ENCODE measurements at regions not wholly inside any gene's neighbourhood (a gene's known extent, or its start where the extent isn't known, plus 50 kb on each side); places are given as distances from the start of the nearest gene placed in this dataset.
"Not testable (repeated sequence)": the region's sequence is repeated elsewhere in the genome, so short reads cannot be mapped to it uniquely, and the experiment has no call there.

DNA sequence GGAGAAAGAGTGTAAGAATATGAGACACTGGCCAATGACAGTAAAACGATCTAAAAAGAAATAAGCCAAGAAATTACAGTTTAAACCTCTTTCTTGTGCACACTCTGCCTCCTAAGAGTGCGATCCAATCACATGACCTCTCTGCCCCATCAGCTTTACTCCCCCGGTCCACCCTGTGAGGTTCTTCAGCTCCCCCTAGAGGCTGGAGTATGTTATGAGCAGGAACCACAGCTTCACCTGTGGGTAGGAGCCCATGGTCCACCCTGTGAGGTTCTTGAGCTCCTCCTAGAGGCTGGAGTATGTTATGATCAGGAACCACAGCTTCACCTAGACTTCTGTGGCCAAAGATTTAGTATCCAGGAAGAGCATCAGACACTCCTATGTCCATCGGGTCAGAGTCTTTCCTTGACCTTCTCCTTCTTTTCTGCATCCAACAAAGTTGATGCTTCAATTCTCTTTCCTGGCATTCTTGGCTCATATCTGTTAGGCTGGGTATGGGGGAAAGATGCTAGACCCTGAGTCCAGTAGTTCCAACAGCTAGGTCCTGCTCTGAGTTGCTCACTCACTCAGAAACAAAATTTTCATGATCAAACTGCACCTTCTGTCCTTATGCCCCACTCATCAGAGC, 164.0 kb downstream of the MINAR1 start:
- intact Hi-C loops (cut with DNase I): no loop called here
- DNase-seq (ENCODE audit: low spot score): no peak

GRCh38 chr15:79598639-79599038, 166.5 kb downstream of the MINAR1 start:
- intact Hi-C loops (cut with DNase I): no loop called here
- no peak for DNase-seq (ENCODE audit: low spot score)

DNA sequence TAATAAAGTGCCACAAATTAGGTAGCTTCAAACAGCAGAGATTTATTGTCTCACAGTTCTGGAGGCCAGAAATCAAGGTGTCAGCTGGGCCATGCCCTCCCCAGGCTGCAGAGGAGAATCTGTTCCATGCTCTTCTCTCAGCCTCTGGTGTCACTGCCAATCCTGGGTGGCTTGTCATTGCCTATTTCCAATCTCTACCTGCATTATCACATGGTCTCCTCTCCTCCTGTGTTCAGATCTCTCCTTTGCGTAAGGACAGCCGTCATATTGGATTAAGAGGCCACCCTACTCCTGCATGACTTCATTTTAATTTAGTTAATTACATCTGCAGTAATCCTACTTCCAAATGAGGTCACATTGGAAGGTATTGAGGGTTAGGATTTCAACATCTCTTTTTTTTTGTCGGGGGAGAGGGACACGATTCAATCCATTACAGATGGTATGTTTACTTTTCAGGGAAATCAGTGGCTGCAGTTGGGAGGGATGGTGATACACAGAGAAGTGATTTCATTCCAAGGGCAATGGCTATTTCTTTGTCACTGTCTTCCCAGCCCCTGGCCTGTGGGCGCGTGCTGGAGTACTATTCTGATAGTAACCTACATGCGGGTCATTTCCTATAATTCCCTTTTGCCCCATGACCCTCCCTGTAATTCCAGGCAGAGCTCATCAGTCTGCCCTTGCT, 169.4 kb downstream of the MINAR1 start:
- intact Hi-C loops (cut with DNase I): no loop called here

DNA sequence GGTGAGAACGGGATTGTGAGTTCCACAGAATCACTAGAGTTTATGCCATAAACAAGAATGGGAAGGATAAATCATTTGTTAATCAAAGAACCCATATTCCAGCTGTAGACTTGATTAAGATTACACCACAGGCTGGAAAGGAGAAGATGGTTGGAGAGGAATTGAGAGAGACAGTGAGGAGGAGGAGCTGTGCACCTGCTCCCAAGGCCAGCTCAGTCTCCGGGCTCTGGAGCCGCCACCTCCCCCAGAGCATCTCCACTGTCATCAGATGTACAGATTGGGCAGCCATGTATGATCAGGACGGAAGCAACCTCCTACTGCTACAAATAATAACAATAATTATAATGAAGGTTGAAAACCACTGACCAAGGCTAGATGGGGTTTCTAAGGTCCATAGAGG, 170.0 kb downstream of the MINAR1 start:
- intact Hi-C loops (cut with DNase I): no loop called here
- DNase-seq (ENCODE audit: low spot score): no peak

More for the DNA sequence above, 169.4 kb downstream of the MINAR1 start:
- no peak for DNase-seq (ENCODE audit: low spot score)

DNA sequence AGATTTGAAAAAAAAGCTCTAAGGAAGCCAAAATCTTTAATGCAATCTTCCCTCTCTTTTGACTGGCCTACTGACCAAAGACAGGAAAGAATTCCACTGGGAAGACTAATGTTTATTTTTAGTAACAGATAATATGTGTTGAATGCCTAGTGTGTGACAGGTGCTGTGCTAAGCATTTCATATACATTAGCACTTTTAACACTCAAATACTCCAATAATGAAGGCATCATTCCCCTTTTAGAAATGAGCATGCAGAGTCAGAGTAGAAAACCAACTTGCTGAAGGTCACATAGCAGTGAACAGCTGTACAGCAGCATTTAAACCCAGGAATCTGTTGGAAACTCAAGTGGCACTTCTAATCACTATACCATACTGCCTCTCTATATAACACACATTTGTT, 170.6 kb downstream of the MINAR1 start:
- no peak for DNase-seq (ENCODE audit: low spot score)
- intact Hi-C loops (cut with DNase I): no loop called here

DNA sequence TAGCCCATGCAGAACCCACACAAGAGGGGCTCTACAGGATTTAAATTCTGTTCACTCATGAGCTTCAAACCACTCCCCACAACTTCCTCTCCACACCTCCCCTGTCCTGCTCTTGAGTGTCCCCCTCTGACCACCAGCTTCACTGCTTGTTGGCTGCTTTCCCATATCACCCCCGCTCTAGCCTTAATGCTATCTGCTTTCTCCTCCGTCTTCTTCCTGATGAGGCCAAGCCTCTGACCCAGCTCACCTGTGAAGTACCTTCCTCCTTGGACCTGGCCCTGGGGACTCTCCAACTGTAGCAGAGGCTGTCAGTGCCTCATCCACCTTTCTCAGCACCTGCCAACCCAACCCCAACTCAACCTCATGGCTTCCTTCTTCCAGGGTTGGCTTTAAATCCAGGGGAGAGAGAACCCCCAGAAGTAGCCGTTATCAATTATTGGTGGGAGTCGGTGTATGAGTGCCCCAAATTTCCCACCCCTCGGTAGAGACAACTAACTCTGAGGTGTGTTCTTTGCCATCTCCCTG, 174.8 kb downstream of the MINAR1 start:
- no peak for DNase-seq (ENCODE audit: low spot score)
- intact Hi-C loops (cut with DNase I): no loop called here

DNA sequence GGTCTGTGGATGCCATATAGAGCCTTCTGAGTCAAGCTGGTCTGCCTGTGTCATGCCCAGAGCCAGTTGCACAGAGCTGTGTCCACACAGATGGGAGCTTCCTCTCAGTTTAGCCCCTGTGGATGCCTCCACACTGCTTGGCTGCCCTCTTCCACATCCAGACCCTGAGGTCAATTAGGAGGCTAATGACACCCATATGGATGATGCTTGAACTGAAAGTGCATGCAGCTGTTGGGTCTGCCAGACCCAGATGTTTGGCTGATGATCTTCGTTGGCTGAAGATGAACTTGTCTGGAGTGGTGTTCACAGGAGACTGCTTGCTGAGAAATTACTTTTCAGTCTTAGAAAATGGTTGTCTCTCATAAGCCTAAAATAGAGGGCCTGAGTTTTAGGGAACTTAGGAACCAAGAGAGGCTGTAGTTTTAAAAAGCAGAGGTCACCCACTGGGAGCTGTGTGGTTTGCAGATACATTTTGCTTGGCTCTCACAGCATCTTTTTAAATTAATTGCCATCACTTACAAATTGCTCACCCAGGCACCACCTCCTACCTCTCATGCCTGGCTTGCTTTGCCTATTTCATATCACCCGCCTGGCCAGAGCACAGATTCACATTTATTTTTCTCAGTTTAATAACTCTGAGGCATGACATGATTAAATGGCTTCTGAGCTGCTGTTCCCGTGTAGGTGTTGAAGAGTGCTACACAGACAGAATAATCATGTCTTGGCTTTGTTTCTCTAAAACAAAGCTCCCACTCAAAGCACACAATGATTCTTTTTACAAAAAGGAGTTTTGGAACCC, 176.1 kb downstream of the MINAR1 start:
- DNase-seq (ENCODE audit: low spot score): no peak
- intact Hi-C loops (cut with DNase I): no loop called here

DNA sequence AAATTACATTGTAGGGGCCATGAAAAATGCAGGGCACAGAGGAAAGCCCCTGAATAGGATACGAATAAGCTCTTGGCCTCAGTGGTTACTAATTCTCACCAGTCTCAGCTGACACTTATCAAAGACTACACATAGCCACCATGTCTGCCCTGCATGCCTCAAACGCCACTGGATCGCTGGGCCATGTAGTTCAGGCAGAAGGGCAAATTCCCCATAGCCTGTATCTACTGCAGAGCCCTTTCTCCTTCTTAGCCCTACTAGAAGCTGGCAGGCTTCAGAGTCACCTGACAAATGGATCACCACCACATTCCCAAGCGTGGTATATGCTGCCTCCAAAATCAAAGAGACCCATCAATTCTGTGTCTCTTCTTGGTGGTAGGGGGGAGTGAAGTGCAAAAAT, 177.4 kb downstream of the MINAR1 start:
- intact Hi-C loops (cut with DNase I): no loop called here
- no peak for DNase-seq (ENCODE audit: low spot score)

DNA sequence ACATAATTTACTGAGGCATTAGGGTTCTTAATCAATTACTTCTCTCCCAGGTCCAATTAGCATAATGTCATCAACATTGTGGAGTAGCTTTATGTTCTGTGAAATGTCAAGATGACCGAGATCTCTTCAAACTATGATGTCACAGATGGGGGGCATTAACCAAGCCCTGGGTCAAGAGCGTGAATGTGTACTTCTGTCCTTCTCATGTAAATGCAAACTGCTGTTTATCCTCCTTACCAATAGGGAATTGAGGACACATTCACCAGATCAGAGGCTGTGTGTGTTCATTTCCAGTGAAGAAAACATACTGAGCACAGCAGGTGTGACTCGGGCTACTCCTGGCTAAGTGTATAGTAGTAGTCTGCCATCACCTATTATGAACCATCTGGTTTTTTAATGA, 177.9 kb downstream of the MINAR1 start:
- no peak for DNase-seq (ENCODE audit: low spot score)
- intact Hi-C loops (cut with DNase I): loop anchor here in 1 of 2 donors (10.0 kb wide), 1 partner anchor 865 kb away; no protein-coding TSS in a partner anchor

GRCh38 chr15:79615754-79616153, 183.6 kb downstream of the MINAR1 start:
- intact Hi-C loops (cut with DNase I): loop anchor here in 1 of 2 donors (10.0 kb wide), 1 partner anchor 859 kb away; no protein-coding TSS in a partner anchor
- DNase-seq (ENCODE audit: low spot score): no peak

GRCh38 chr15:79617071-79617470, 184.9 kb downstream of the MINAR1 start:
- intact Hi-C loops (cut with DNase I): loop anchor here in 1 of 2 donors (10.0 kb wide), 1 partner anchor 858 kb away; no protein-coding TSS in a partner anchor
- no peak for DNase-seq (ENCODE audit: low spot score)

- DNase-seq (ENCODE audit: low spot score): no peak
- intact Hi-C loops (cut with DNase I): no loop called here
These were observed 188.1 kb downstream of the MINAR1 start for GRCh38 chr15:79620112-79620857.

- intact Hi-C loops (cut with DNase I); DNase-seq (ENCODE audit: low spot score): not testable (repeated sequence)
These were observed 189.7 kb downstream of the MINAR1 start for GRCh38 chr15:79621805-79622204.

DNA sequence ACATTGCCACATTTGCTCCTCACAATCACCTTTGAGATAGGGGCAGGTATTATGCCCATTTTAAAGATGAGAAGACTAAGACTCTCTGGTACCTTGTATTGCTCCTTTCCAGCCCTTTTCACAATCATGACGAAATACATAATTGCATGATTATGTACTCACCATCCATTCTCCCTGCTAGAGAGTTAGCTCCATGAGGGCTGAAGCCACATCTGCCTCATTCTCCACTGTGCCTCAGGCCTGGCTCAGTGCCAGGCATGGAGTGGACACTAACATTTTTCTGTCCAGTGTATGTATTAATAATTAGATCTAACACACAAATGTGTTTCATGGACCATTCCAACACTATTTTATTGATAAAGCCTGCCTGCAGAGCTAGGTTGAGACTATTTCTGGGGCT, 191.4 kb downstream of the MINAR1 start:
- intact Hi-C loops (cut with DNase I): no loop called here

GRCh38 chr15:79629687-79630086, 197.6 kb downstream of the MINAR1 start:
- no peak for DNase-seq (ENCODE audit: low spot score)
- intact Hi-C loops (cut with DNase I): no loop called here

More for the DNA sequence above, 191.4 kb downstream of the MINAR1 start:
- DNase-seq (ENCODE audit: low spot score): no peak

GRCh38 chr15:79632457-79632856, 200.3 kb downstream of the MINAR1 start:
- intact Hi-C loops (cut with DNase I): no loop called here
- DNase-seq (ENCODE audit: low spot score): no peak

DNA sequence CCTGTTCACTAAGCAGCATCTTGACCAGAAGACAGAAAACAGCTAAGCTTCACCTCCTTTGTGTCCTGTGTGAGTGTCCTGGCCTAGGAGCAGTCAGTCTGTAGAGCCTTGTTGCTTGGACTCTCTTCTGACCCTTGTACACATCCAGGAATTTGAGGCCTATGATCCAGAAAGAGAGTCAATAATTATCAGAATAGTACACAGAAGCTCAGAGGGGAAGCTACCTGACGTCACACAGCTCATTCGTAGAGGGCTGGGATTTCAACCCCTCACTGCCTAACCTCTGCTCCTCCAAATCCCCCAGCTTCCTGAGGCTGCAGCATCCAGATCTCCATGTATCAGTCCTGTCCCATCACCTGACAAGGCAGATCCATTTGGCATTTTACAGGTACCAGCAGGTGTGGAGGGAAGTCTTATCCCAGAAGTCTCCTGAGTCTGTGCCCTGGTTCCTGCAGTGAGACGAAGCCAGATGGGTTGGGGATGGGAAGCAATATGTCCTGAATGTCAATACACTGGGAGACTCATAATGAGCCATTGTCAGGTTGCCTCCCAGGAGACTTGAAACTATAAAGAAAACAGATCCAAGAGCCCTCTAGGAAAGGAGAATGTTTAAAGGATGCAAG, 203.1 kb downstream of the MINAR1 start:
- DNase-seq (ENCODE audit: low spot score): no peak
- intact Hi-C loops (cut with DNase I): no loop called here

DNA sequence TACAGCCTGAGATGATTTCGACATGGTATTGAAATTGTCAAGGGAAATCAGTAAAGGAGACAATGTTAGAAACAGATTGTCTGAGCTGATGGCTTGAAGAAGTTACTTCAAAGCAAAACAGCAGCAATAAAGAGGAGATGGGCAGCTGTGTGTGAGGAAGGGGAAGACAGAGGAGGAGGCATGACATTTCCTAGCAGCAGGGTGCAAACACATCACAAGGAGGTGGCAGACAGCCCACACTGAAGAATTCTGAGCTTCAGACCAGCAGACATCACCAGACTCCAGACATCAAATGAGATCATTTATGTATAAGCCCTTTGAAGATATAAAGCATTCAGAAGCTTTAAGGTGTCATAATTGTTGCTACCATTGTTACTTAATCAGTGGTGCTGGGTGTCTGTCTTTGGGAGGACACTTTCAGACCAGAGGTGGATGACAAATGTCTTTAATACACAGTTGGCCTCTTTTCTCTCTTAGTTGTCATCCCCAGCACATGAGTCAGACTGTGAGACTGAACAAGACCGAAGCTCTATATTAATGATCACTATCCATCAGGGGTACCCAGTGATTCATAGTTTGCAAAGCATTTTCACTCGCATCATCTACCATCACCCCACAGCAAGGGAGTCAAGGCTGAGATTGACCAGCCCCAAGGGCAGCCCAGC, 203.9 kb downstream of the MINAR1 start:
- DNase-seq (ENCODE audit: low spot score): no peak
- intact Hi-C loops (cut with DNase I): no loop called here
